ENCODE measurements at regions not wholly inside any gene's neighbourhood (a gene's known extent, or its start where the extent isn't known, plus 50 kb on each side); places are given as distances from the start of the nearest gene placed in this dataset.

GRCh38 chr2:194992648-194993047, 664.4 kb upstream of the SLC39A10 start:
- CTCF ChIA-PET = no interaction called here
- Histone ChIP-seq H3K79me2 (ENCODE audit: insufficient read depth) (no peaks in the 10 kb centered on the region), H3F3A (replicated peaks; ENCODE audit: insufficient read depth) (no peaks in the 10 kb centered on the region), H3K9me2 (no peaks in the 10 kb centered on the region), H3K4me2 (no peak overlapping the region), H3K27me3 (ENCODE audit: insufficient read depth) (no peaks in the 10 kb centered on the region), H3K9me3 (no peaks in the 10 kb centered on the region), H4K20me1 (ENCODE audit: insufficient read depth) (no peaks in the 10 kb centered on the region), H3K4me1 (ENCODE audit: control insufficient read depth in 1 of 2, insufficient read depth in 2 of 2, low read depth in 1 of 2, low read length in 1 of 2) (no peaks in the 10 kb centered on the region), H3K9ac (no peak overlapping the region), H2AFZ (ENCODE audit: low read depth) (no peak overlapping the region), H3K27ac (ENCODE audit: low read depth in 2 of 2, low read length in 1 of 2) (no peak overlapping the region), H3K36me3 (replicated peaks in 1 of 2; ENCODE audit: control insufficient read depth in 1 of 2, insufficient read depth in 2 of 2, low read length in 1 of 2) (no peaks in the 10 kb centered on the region), H3K4me3 (ENCODE audit: low read depth in 2 of 2, low read length in 1 of 2) (no peak overlapping the region)
- TF ChIP-seq TCF12 (IDR thresholded peaks at IDR 0.05) = no peak
- TF ChIP-seq JUND (IDR thresholded peaks at IDR 0.05) = no peak
- no peak for TF ChIP-seq SIN3A (IDR thresholded peaks at IDR 0.05; ENCODE audit: borderline replicate concordance, low read depth, low read length)
- no peak for TF ChIP-seq USF1 (IDR thresholded peaks at IDR 0.05; ENCODE audit: borderline replicate concordance, low read depth)
- no peak for TF ChIP-seq CTCF (IDR thresholded peaks at IDR 0.05)
- no peak for TF ChIP-seq NFIC (IDR thresholded peaks at IDR 0.05; ENCODE audit: borderline replicate concordance)
- no peak for TF ChIP-seq GABPA (IDR thresholded peaks at IDR 0.05; ENCODE audit: low read depth)
- no peak for TF ChIP-seq SMC3 (IDR thresholded peaks at IDR 0.05; ENCODE audit: low read depth, low read length)
- TF ChIP-seq TAF1 (IDR thresholded peaks at IDR 0.05; ENCODE audit: borderline replicate concordance, low read depth, low read length) = no peak
- 31% methylated on average over 2 of the region's 2 CpGs for WGBS (ENCODE audit: low lambda C conversion rate)
- POLR2A ChIA-PET = no interaction called here
- DNase-seq = no peak

- ChIA-PET CTCF (interaction anchor here (1.1 kb wide), 1 partner anchor 14 kb away, joined by 4 read pairs; no protein-coding TSS in a partner anchor), POLR2A (no interaction called here)
Measured at GRCh38 chr2:194985258-194985657, 671.8 kb upstream of the SLC39A10 start.

GRCh38 chr2:194962254-194962653, 694.8 kb upstream of the SLC39A10 start:
- Histone ChIP-seq H3K4me2 (no peak overlapping the region), H3K36me3 (replicated peaks in 1 of 2; ENCODE audit: control insufficient read depth in 1 of 2, insufficient read depth in 2 of 2, low read length in 1 of 2) (no peaks in the 10 kb centered on the region), H4K20me1 (ENCODE audit: insufficient read depth) (no peaks in the 10 kb centered on the region), H3K9me2 (no peaks in the 10 kb centered on the region), H2AFZ (ENCODE audit: low read depth) (no peak overlapping the region), H3K27ac (ENCODE audit: low read depth in 2 of 2, low read length in 1 of 2) (no peak overlapping the region), H3F3A (replicated peaks; ENCODE audit: insufficient read depth) (no peaks in the 10 kb centered on the region), H3K79me2 (ENCODE audit: insufficient read depth) (no peaks in the 10 kb centered on the region), H3K9ac (no peak overlapping the region), H3K27me3 (ENCODE audit: insufficient read depth) (no peaks in the 10 kb centered on the region), H3K4me3 (ENCODE audit: low read depth in 2 of 2, low read length in 1 of 2) (no peak overlapping the region), H3K4me1 (ENCODE audit: control insufficient read depth in 1 of 2, insufficient read depth in 2 of 2, low read depth in 1 of 2, low read length in 1 of 2) (no peaks in the 10 kb centered on the region), H3K9me3 (no peaks in the 10 kb centered on the region)
- ChIA-PET POLR2A (no interaction called here), CTCF (no interaction called here)
- 27% methylated on average over 4 of the region's 4 CpGs for WGBS (ENCODE audit: low lambda C conversion rate)
- DNase-seq = no peak
- TF ChIP-seq REST (IDR thresholded peaks at IDR 0.05; ENCODE audit: low read depth, low read length) (no peak), CHD2 (IDR thresholded peaks at IDR 0.05; ENCODE audit: low read length, partially characterized antibody) (no peak), MXI1 (IDR thresholded peaks at IDR 0.05; ENCODE audit: low read depth, low read length) (no peak), NRF1 (IDR thresholded peaks at IDR 0.05; ENCODE audit: low read depth, low read length) (no peak), FOXM1 (IDR thresholded peaks at IDR 0.05; ENCODE audit: low read depth) (no peak), USF1 (IDR thresholded peaks at IDR 0.05; ENCODE audit: borderline replicate concordance, low read depth) (no peak), EP300 (IDR thresholded peaks at IDR 0.05; ENCODE audit: borderline replicate concordance in 1 of 2, low read depth in 1 of 2, low read length in 1 of 2) (no peak), SMC3 (IDR thresholded peaks at IDR 0.05; ENCODE audit: low read depth, low read length) (no peak)

More at GRCh38 chr2:194985258-194985657, 671.8 kb upstream of the SLC39A10 start:
- H3K9me3 ChIP-seq = no peaks in the 10 kb centered on the region
- H2AFZ ChIP-seq (ENCODE audit: low read depth) = no peak overlapping the region
- 9% methylated on average over 1 of the region's 1 CpG for WGBS (ENCODE audit: low lambda C conversion rate)
- no peaks in the 10 kb centered on the region for H3K79me2 ChIP-seq (ENCODE audit: insufficient read depth)
- H4K20me1 ChIP-seq (ENCODE audit: insufficient read depth) = no peaks in the 10 kb centered on the region
- TF ChIP-seq TCF12 (IDR thresholded peaks at IDR 0.05) (no peak), FOXM1 (IDR thresholded peaks at IDR 0.05; ENCODE audit: low read depth) (no peak), MXI1 (IDR thresholded peaks at IDR 0.05; ENCODE audit: low read depth, low read length) (no peak), SIN3A (IDR thresholded peaks at IDR 0.05; ENCODE audit: borderline replicate concordance, low read depth, low read length) (no peak), RXRA (IDR thresholded peaks at IDR 0.05; ENCODE audit: borderline replicate concordance, low read depth) (no peak), RAD21 (IDR thresholded peaks at IDR 0.05; ENCODE audit: low read length) (no peak)
- no peak overlapping the region for H3K4me2 ChIP-seq
- no peaks in the 10 kb centered on the region for H3F3A ChIP-seq (replicated peaks; ENCODE audit: insufficient read depth)
- H3K4me3 ChIP-seq (ENCODE audit: low read depth in 2 of 2, low read length in 1 of 2) = no peak overlapping the region
- H3K4me1 ChIP-seq (ENCODE audit: control insufficient read depth in 1 of 2, insufficient read depth in 2 of 2, low read depth in 1 of 2, low read length in 1 of 2) = no peaks in the 10 kb centered on the region
- no peaks in the 10 kb centered on the region for H3K9me2 ChIP-seq
- no peak for DNase-seq
- H3K36me3 ChIP-seq (replicated peaks in 1 of 2; ENCODE audit: control insufficient read depth in 1 of 2, insufficient read depth in 2 of 2, low read length in 1 of 2) = no peaks in the 10 kb centered on the region
- no peaks in the 10 kb centered on the region for H3K27me3 ChIP-seq (ENCODE audit: insufficient read depth)
- no peak overlapping the region for H3K27ac ChIP-seq (ENCODE audit: low read depth in 2 of 2, low read length in 1 of 2)
- H3K9ac ChIP-seq = no peak overlapping the region
